HG02970 (cell line): ENCODE measurements at regions not wholly inside any gene's neighbourhood (a gene's known extent, or its start where the extent isn't known, plus 50 kb on each side); places are given as distances from the start of the nearest gene placed in this dataset.
A peak's percentile ranks its signal among the peaks of the same experiment; 100 is the strongest.

ENCODE experiments used
- ATAC-seq: cut with Tn5 transposase; IDR thresholded peaks from one replicate; pipeline ENCODE4 v1.9.1; 2021; ENCODE audit warnings: mild to moderate bottlenecking, moderate library complexity, moderate number of reproducible peaks; ENCODE audit not compliant: unreplicated experiment, low FRiP score

DNA sequence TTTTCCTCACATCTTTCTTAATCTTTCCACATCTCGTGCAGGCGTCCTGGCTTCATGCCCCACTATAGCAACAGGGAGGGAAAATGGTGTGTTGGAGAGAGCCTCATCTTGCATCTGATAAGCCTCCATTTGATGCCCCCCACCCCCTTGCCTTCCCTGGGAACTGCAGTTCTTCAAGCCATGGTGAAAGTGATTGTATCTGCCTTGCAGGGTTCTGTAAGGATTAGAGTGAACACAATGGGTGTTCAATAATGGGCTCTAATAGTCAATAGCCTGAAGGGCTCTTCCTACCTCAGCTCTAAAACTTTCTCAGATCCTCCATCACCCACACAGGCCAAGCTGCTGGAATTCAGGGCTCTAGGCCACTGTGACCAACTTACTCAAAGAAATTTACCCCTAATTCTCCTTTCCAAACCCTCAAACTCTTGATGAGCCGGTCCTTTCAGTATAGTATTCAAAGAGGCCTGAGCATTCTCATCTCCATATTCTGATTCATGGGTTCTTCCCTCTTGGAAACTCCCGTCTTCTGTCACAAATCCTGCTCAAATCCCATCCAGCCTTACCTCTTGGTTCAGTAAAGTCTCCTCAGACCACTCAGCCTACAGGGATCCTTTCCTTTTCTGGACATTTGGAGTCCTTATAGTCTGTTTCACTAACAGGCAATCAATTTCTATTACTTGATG lies 128.3 kb upstream of the TRIM2 start:
- ATAC-seq, result no peak

DNA sequence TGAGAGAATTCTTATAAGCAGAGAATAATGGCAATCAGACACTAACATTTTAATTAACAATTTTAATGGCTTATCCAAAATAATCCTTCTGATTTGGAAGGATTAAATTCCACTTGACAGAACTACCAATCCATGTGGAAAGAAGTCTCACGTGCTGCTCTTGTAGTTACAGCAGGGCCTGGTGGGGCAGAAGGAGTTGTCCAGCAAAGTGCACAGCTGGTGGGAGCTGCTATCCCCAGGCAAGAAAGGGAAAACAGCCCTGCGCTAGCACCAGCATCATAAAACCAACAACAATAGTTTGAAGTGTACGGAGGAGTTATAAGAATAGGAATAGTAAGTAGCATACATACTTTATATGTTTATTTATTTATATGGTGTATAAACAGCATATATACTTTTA lies 127.4 kb upstream of the TRIM2 start:
- ATAC-seq, result no peak

DNA sequence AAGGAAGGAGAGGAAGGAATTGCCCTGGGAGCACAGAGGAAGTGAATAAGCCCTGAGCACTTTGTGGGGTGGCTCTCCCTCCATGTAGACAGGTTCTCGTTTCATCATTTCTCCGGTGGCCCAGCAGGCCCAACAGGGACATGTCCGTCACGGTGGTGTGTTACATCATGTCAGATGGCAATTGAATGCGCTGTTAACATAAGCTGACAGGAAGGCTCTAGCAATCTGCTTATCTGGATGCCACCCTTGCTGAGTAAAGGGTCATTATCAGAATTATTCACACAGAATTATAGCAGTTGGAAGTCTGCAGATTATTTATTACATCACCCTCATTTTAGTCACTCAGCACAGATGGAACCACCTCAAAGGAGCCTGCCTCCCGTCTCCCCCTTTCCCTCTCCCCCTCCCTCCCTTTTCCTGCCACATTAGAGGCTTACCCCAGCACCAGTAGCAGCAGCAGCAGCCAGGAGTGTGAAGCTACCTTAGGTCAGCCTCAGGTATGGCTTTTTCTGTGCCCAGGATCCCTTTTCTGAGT lies 124.3 kb upstream of the TRIM2 start:
- ATAC-seq, result no peak

DNA sequence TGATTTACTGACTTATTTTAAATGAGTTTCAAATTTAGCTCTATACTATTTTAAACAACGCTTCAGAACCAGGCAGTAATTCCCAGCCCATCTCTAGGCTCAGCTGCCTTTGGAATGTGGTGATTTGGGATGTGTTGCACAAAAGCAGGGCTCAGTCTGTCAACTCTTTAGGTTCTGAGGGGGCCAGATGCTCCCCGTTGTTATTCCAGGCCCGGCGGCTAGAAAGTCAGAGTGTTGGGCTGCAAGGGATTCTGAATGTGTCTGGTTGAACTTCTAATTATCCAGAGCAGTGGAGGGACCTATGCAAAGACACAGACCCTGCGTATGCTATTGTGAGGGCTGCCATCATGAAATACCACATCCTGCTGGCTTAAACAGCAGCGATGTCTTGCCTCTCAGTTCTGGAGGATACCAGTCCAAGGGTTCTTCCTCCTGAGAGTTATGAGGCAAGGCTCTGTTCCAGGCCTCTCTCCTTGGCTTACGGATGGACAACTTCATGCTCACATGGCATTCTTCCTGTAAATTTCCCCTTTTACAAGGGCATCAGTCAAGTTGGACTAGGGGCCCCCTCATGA lies 123.2 kb upstream of the TRIM2 start:
- ATAC-seq, result no peak

DNA sequence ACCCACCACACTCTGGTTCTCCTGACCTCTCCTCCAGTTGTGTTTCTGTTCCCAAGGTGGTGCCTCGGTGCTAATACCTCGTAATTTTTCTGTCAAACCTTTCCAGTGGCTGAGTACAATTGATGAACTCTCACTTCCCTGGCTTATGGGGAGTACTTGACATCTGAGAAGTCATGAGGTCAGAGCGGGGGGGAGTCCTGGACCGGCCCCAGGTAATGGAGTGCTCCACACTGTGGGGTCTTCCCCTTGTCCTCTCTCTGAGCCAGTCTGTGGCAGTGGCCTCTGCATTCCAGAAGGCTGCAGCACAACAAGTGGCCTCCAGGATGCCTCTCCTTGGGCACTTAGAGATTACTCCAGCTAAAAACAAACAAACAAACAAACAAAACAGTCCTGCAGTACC lies 122.5 kb upstream of the TRIM2 start:
- no peak for ATAC-seq

DNA sequence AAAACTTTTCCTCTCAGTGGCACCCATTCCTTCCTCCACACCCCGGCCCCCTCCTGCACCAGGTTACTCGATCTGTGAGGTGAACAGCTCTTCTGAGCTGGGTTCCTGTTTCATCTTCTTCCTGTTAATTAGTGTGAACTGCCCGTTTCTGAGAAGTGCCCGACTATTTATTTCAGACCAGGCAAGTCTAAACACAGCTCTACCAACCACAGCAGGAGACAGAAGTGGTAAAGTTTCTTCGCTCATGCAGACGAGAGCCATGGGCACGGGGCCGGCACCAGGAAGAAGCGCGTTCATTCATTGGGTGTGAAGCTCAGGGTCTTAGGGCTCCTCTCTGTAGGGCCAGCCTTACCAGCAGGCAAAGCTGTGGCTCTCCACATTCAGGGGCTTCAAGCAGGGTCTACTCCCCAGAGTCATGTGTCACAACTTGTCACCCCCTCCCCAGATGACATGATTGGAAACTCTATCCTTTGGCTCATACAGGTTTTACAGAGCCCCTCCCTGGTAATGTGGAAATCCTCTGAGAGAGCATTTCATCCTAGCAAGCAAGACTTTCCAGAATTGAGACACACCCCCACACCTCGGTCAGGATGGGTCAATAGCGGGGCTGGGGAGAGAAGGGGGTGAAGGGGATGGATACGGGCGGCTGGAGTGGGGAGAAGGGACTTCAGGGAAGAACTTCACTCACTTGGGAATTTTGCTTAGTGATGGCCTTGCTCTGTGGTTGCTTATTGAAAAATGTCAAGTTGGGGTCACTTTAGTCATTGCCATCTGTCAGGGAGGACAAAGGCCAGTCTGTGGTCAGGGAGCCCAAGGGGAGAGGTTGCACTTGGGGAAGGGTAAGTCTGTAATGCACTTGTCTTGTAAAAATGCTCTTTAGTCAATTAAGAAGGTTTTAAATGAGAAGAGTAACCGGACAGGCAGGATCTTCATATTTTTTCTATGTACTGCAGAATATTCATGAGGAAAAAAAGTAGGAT lies 121.6 kb upstream of the TRIM2 start:
- ATAC-seq, result no peak

DNA sequence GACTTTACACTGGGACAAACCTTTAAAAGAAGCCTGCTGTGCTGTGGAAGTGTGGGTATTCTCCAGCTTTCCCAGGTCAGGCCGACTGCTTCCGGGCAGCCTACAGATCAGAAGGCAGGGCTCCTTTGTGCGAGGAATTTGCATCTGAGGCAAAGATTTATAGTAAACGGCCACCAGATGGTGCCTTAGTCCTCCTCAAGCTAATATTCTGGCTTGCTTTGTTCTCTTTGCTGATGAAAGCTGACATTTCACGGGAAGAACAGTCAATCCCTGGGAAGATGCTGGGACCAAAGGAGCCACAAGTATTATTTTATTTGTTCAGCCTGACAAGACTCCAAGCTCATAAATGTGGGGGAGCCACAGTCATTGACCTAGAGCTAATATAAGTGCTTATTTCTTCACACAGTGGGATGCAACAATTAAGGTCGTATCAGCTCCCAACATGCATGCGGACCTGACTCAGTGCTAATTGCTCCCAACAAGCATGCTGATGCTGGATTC lies 120.7 kb upstream of the TRIM2 start:
- ATAC-seq, result peak; percentile 46

DNA sequence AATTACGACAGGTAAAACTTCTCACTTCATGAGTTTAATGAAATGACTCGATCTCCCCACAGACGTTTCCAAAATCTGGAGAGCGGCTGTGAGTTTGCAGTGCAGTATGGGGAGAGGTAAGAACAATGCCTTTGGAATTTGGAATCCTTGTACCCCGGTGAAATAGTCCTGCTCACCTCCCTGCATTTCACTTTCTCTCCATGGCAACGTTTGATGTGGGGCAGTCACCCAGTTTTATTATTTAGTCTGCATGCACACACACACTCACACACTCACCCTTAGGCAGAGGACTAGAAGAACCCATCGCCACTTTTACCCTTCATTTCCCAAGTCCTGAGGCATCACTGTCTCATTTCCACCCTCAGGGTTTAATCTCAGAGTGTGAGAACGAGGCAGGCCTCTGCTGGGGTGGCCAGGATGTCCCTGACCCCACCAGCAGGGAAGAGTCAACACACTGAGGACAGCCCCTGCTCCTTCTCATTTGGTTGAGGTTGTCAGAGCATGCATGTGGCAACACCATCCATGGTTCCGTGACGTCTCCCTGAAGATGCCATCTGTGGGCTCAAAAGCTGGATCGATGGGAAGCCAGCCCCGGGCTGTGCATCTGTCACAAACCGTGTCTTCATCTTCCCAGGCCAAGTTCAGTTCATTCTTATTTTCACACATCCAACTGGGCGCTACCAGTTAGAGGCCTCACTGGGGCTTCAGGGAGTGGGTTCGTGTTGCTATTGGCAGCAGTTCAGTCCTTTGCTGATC lies 119.8 kb upstream of the TRIM2 start:
- no peak for ATAC-seq

DNA sequence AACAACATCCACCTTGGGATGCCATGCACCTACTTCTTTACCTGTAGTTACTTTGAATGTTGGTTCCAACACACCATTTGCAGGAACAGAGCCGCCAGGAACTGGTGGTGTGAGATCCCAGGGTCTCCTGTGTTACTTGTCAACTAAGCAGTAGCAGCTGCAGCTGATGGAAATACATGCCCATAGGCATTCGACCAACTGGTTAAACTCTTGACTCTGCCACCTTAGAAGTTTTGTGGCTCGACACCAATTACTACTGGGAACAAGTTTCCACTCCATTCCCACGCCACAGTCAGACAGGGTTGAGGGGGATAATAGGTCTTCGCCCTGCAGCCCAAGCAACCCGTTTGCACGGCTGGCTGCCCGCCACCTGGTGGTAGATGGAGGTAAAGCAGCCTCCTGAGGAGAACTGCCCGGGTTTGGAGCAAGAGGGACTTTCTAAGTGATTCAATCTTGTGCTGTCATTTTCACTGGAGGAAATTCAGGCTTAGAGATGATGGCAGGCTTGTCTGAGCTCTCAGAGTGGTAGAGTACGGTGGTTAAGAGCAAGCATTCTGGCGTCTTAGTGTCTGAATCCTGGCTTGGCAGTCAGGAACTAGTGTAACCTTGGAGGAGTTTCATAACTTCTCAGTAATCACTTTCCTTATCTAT lies 119.1 kb upstream of the TRIM2 start:
- no peak for ATAC-seq

DNA sequence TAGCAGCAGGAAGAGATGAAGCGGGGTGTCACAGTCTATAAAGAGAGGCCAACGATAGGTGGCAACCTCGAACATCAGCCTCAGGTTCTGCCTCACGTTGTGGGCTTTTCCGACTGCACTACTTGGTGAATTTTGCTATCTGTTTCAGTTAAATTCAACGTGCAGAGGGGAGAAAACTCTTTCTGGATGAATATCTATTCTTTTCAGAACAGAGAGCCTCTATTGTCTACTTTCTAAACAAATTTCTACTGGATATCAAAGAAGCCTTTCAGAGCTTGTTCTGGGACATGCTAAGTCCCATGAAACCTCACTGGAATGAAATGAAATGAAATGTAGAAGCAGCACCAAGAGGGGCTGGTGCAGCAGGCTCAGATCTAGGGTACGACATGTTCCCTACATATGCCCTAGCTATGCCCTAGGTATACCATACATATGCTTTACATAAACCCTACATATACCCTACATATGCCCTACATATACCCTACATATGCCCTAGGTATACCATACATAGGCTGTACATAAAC lies 116.5 kb upstream of the TRIM2 start:
- no peak for ATAC-seq

DNA sequence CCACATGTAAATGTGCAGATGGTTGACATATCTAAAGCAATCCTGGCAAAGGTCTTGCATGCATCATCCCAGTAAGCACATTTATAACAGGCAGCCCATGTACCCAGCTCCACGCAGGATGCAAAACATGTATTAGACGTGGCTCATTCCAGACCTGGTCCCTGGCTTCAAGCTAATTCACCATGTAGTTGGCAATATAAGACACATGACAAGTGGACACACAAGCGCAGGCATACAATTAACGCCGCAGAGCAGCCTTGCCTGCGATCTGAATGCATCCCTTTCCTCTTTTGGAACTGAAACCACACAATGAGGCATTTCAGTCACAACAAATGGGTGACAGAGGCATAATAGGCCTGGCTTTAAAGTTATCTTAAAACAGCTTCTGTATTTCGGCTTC lies 114.5 kb upstream of the TRIM2 start:
- no peak for ATAC-seq

DNA sequence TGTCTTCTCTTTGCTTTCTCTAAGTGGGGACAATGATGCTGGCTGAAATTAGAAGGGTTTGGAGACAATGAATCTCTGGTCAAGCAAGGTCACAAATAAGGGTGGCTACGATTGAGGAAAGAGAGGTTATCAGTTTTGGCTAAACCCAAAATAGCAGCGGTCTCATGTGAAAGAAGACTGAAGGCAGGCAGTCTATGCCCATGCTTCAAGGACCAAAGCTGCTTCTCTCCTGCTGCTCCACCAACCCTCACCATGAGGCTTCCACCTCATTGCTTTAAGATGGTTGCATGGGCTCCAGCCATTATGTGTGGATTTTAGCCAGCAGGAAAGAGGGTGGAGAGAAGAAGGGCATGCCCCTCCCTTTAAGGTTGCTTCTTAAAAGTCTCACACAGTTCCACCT lies 114.1 kb upstream of the TRIM2 start:
- no peak for ATAC-seq

DNA sequence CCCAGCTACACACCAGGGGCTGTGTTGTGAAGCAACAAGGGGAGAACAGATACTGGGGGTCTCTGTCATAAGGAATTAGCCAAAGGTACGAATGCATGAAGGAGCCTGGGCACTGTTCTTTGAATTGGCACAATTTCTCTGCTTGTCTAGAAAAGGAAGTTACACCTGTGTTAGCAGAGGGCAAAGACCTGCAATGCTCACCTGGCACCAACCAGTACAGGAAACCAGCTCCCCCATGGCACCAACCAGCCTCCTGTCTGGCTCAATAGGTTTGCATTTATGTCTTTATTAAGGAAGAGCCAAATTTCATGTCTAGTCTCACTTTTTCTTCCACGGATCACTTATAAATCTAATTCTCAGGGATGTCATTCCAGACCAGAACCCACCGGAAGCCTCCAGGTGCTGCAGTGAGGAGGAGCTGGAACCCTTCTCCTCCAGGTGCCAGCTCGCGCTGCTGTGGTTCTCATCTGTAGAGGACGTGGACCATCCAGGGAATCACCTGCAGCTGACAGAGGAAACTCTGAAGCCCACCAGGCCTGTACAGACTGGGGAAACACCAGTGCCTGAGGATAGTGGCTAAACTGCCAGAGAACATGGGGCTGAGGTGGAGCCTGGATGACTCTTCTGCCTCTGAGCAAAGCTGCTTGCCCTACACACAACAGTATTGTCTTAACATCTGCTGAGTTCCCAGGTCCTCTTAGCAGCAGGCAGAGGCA lies 113.4 kb upstream of the TRIM2 start:
- ATAC-seq, result no peak

DNA sequence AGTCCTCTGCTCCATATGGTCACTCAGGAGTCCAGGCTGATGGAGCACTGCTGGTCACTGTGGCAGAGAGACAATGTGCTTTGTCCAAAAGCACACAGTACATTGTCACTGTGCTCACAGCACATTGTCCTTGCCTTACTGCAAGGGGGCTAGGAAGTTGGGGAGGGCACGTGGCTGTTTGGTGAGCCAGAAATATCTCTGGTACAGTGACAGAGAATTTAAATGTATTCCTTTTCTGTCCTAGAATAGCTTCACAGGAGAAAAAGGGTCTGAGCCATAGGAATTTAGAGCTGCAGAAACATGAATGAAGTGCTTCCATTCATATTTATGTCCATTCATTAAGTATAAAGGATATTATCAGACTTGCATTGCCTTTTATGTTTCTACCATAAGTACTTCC lies 110.8 kb upstream of the TRIM2 start:
- ATAC-seq, result no peak

DNA sequence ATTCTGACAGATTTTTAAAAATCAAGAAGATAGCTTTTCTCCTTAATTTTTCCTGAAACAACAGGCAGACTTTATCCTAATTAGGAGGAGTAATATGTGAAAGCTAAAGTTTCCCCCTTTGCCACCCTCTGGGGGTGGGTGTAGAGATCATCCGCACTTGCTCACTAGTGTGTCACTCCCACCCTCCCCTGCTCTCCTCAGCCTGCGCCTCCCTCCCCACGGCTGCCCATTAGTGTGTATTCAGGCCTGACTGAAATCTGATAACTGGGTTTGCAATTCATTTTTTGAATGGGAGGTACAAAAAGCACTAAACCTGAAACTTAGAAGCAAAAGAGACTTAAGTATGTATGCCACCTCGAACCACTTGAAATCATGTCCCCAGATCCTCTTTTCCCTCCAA lies 110.4 kb upstream of the TRIM2 start:
- no peak for ATAC-seq

DNA sequence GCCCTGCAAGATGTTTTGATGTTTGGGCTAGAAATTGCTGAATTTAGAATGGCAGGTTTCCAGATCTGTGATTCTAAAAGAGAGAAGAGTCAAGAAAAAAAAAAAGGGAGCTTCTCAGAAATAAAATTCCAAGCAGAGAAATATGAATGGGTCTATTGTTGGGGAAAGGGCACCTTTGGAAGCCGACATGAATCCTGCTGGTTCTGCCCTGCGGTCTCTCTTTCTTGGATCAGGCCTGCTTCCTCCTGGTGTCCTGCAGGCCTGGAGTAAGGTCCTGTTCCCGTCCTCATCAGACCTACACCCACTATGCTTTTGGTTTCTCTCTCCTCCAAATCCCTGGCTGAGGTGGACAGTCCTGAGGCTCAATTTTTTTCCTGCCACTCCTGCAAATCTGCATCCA lies 109.8 kb upstream of the TRIM2 start:
- no peak for ATAC-seq

DNA sequence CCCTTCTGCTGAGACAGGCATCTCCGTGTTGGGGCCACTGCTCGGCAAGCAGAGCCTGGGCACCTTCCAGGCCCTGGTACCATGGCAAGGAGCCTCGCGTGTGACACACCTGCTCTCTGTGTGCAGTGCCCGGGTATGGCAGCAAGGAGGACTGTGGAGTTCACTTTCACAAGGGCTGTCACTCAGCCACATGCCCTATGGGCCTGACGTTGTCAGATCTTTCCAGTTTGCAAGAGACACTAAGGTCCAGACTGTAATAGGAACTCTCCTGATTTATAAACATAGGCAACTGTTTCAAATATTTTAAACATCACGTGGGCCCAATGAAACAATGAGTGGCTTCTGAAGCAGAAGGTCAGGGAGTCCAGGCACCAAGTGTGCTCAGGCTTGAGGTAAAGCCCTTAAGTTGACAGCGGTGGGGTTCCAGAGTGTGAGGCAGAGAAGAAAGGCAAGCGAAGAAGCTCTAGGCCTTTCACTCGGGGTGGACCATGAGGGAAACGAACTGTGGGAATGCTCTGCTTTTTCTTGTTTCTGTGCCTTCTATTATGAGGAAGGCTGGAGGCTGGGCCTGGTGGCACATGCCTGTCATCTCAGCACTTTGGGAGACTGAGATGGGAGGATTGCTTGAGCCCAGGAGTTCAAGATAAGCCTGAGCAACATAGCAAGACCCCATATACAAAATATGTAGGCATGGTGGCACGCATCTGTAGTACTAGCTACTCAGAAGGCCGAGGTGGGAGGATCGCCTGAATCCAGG lies 108.6 kb upstream of the TRIM2 start:
- no peak for ATAC-seq

DNA sequence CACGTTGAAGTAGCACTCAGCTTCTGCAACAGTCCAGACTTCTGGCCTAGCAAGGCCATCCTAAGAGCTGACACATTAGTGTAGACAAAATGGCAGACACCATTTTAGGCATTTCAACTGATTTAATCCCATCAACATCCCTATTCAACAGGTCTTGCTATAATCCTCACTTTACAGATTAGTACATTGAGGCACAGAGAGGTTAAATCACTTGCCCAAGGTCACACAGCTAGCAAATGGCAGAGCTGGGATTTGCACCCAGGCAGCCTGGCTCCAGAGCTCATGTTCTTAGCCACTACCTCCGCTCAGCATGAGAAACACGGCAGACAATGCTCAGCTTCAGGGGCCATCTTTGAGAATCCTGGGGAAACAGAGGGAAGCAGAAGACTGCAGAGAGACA lies 107.9 kb upstream of the TRIM2 start:
- ATAC-seq, result no peak
